Endodermal cell (in vitro differentiated cells): ENCODE measurements at regions not wholly inside any gene's neighbourhood (a gene's known extent, or its start where the extent isn't known, plus 50 kb on each side); places are given as distances from the start of the nearest gene placed in this dataset.

Experiments
- DNase-seq: peaks from one replicate; pipeline ENCODE4 v3.0.0-alpha.2; 2017
- H3K27ac ChIP-seq: 2 replicates; pipeline ENCODE4 v1.5.1; 2013; ENCODE audit warnings: mild to moderate bottlenecking, low read depth, low read length, moderate library complexity
- H3K27me3 ChIP-seq: 2 replicates; pipeline ENCODE4 v1.6.1; 2013; ENCODE audit warnings: mild to moderate bottlenecking, low read length, moderate library complexity; ENCODE audit not compliant: insufficient read depth, control insufficient read depth, poor library complexity, severe bottlenecking
- H3K36me3 ChIP-seq: 2 replicates; pipeline ENCODE4 v1.7.0; 2013; ENCODE audit warnings: mild to moderate bottlenecking, low read length, moderate library complexity; ENCODE audit not compliant: control insufficient read depth, insufficient read depth
- H3K4me1 ChIP-seq: one replicate; pipeline ENCODE4 v1.7.0; 2013; ENCODE audit warnings: low read length; ENCODE audit not compliant: control insufficient read depth, insufficient read depth
- H3K4me3 ChIP-seq: 2 replicates; pipeline ENCODE4 v1.5.1; 2013; ENCODE audit warnings: mild to moderate bottlenecking, low read length, moderate library complexity
- H3K9ac ChIP-seq: 2 replicates; pipeline ENCODE4 v1.6.1; 2013; ENCODE audit warnings: mild to moderate bottlenecking, low read length, moderate library complexity; ENCODE audit not compliant: poor library complexity, severe bottlenecking; ENCODE audit errors: extremely low read depth
- H3K9me3 ChIP-seq: 2 replicates; pipeline ENCODE4 v1.6.1; 2013; ENCODE audit warnings: mild to moderate bottlenecking, low read length, moderate library complexity; ENCODE audit not compliant: control insufficient read depth
- H3K27ac Mint-ChIP-seq: 2 replicates; pipeline ENCODE4 v1.8.0; 2020; ENCODE audit warnings: mixed read lengths
- H3K27me3 Mint-ChIP-seq: 2 replicates; pipeline ENCODE4 v1.8.0; 2021; ENCODE audit warnings: mild to moderate bottlenecking, mixed read lengths; ENCODE audit not compliant: insufficient read depth
- H3K36me3 Mint-ChIP-seq: 2 replicates; pipeline ENCODE4 v1.8.0; 2020; ENCODE audit warnings: low read depth, mixed read lengths
- H3K4me1 Mint-ChIP-seq: 2 replicates; pipeline ENCODE4 v1.8.0; 2020; ENCODE audit warnings: mixed read lengths
- H3K4me3 Mint-ChIP-seq: 2 replicates; pipeline ENCODE4 v1.8.0; 2020; ENCODE audit warnings: mild to moderate bottlenecking, moderate library complexity, mixed read lengths
- H3K9me3 Mint-ChIP-seq: 2 replicates; pipeline ENCODE4 v1.8.0; 2020; ENCODE audit warnings: mild to moderate bottlenecking, mixed read lengths
- CTCF ChIP-seq: fragments of 200-600 bp; sonication (generic); conservative IDR thresholded peaks from 2 replicates; pipeline ENCODE4 v1.5.0; 2021; ENCODE audit warnings: antibody characterized with exemption, mild to moderate bottlenecking
- WGBS, 2 experiments: methylation state at CpG; one replicate each; pipeline versions ENCODE4 v1.1.5 to v1.1.7; 2013; ENCODE audit warnings: missing lambda C conversion rate in 2 of 2, mixed read lengths in 1 of 2; ENCODE audit not compliant: insufficient coverage in 1 of 2, insufficient read length in 1 of 2; 5-methylcytosine and 5-hydroxymethylcytosine counted together

GRCh38 chr7:71055504-71055903 is 76.4 kb upstream of the GALNT17 start:
- Mint-ChIP-seq H3K27ac (no peak overlapping the region), H3K4me1 (no peaks in the 10 kb centered on the region), H3K9me3 (peaks cover 38% of the 10 kb centered on the region), H3K36me3 (peaks cover under 1% of the 10 kb centered on the region), H3K4me3 (no peak overlapping the region), H3K27me3 (no peaks in the 10 kb centered on the region)
- Histone ChIP-seq H3K4me3 (no peak overlapping the region), H3K4me1 (no peaks in the 10 kb centered on the region), H3K9ac (no peak overlapping the region), H3K9me3 (peaks cover 40% of the 10 kb centered on the region), H3K27me3 (no peaks in the 10 kb centered on the region), H3K36me3 (no peaks in the 10 kb centered on the region), H3K27ac (no peak overlapping the region)
- TF ChIP-seq CTCF, result no peak
- WGBS, 2 experiments, result 92 to 95% methylated on average over 1 to 2 of the region's 2 CpGs
- DNase-seq, result no peak

- H3K4me1 Mint-ChIP-seq, result no peaks in the 10 kb centered on the region
- H3K4me3 Mint-ChIP-seq, result no peak overlapping the region
- Histone ChIP-seq H3K36me3 (no peaks in the 10 kb centered on the region), H3K4me1 (no peaks in the 10 kb centered on the region), H3K9ac (no peak overlapping the region), H3K9me3 (peaks cover 39% of the 10 kb centered on the region), H3K4me3 (no peak overlapping the region), H3K27me3 (no peaks in the 10 kb centered on the region), H3K27ac (no peak overlapping the region)
- peaks cover 5% of the 10 kb centered on the region for H3K36me3 Mint-ChIP-seq
- no peak for TF ChIP-seq CTCF
- H3K27me3 Mint-ChIP-seq, result no peaks in the 10 kb centered on the region
- no peak for DNase-seq
- no peak overlapping the region for H3K27ac Mint-ChIP-seq
- H3K9me3 Mint-ChIP-seq, result peaks cover 49% of the 10 kb centered on the region
- WGBS, 2 experiments, result 90 to 100% methylated on average over 11 to 37 of the region's 37 CpGs
Observed at GRCh38 chr7:71077743-71078476, 54.0 kb upstream of the GALNT17 start.
